ENCODE measurements at regions not wholly inside any gene's neighbourhood (a gene's known extent, or its start where the extent isn't known, plus 50 kb on each side); places are given as distances from the start of the nearest gene placed in this dataset.
"Not testable (repeated sequence)": the region's sequence is repeated elsewhere in the genome, so short reads cannot be mapped to it uniquely, and the experiment has no call there.

GRCh38 chr2:88802026-88802425, 110.6 kb downstream of the RPIA start:
- not testable (repeated sequence) for DNase-seq (ENCODE audit: low read depth)

- no peak for DNase-seq (ENCODE audit: low read depth)
These were observed 115.9 kb downstream of the RPIA start for GRCh38 chr2:88807237-88807962.

GRCh38 chr2:88808083-88808482, 116.6 kb downstream of the RPIA start:
- DNase-seq (ENCODE audit: low read depth) = no peak

GRCh38 chr2:88808652-88809051, 117.2 kb downstream of the RPIA start:
- no peak for DNase-seq (ENCODE audit: low read depth)

- no peak for DNase-seq (ENCODE audit: low read depth)
These were observed 117.7 kb downstream of the RPIA start for GRCh38 chr2:88809216-88809615.

- DNase-seq (ENCODE audit: low read depth) = no peak
These were observed 118.5 kb downstream of the RPIA start for GRCh38 chr2:88810017-88810416.

- DNase-seq (ENCODE audit: low read depth) = no peak
These were observed 119.0 kb downstream of the RPIA start for GRCh38 chr2:88810488-88810887.

GRCh38 chr2:88811233-88811632, 119.8 kb downstream of the RPIA start:
- DNase-seq (ENCODE audit: low read depth) = no peak

GRCh38 chr2:88811681-88812080, 120.2 kb downstream of the RPIA start:
- no peak for DNase-seq (ENCODE audit: low read depth)

GRCh38 chr2:88813612-88814011, 122.1 kb downstream of the RPIA start:
- DNase-seq (ENCODE audit: low read depth) = no peak

GRCh38 chr2:88815282-88815681, 123.8 kb downstream of the RPIA start:
- no peak for DNase-seq (ENCODE audit: low read depth)

GRCh38 chr2:88815697-88816096, 124.2 kb downstream of the RPIA start:
- DNase-seq (ENCODE audit: low read depth) = no peak

GRCh38 chr2:88818381-88818780, 126.9 kb downstream of the RPIA start:
- no peak for DNase-seq (ENCODE audit: low read depth)

- no peak for DNase-seq (ENCODE audit: low read depth)
These were observed 133.5 kb downstream of the RPIA start for GRCh38 chr2:88824951-88825350.

- DNase-seq (ENCODE audit: low read depth) = no peak
These were observed 134.9 kb downstream of the RPIA start for GRCh38 chr2:88826399-88826798.

GRCh38 chr2:88827821-88828220, 136.3 kb downstream of the RPIA start:
- no peak for DNase-seq (ENCODE audit: low read depth)

- DNase-seq (ENCODE audit: low read depth) = no peak
These were observed 137.1 kb downstream of the RPIA start for GRCh38 chr2:88828397-88829137.

- DNase-seq (ENCODE audit: low read depth) = no peak
These were observed 138.4 kb downstream of the RPIA start for GRCh38 chr2:88829607-88830463.

GRCh38 chr2:88831071-88831791, 139.8 kb downstream of the RPIA start:
- DNase-seq (ENCODE audit: low read depth) = no peak

- DNase-seq (ENCODE audit: low read depth) = no peak
These were observed 140.3 kb downstream of the RPIA start for GRCh38 chr2:88831792-88832248.

GRCh38 chr2:88832311-88832991, 141.0 kb downstream of the RPIA start:
- no peak for DNase-seq (ENCODE audit: low read depth)

Data from non-pigmented ciliary epithelial cell (primary cell).